ENCODE measurements at regions not wholly inside any gene's neighbourhood (a gene's known extent, or its start where the extent isn't known, plus 50 kb on each side); places are given as distances from the start of the nearest gene placed in this dataset.

- TF ChIP-seq MYC (IDR thresholded peaks at IDR 0.05; ENCODE audit: insufficient read depth, insufficient read length, insufficient replicate concordance, low read length, severe bottlenecking) (no peak), EGR1 (IDR thresholded peaks at IDR 0.05; ENCODE audit: borderline replicate concordance in 1 of 2, low read depth in 2 of 2, low read length in 2 of 2) (no peak), NRF1 (conservative IDR thresholded peaks at IDR 0.05; ENCODE audit: low read depth, low read length) (no peak), JUNB (IDR thresholded peaks at IDR 0.05) (no peak), E4F1 (IDR thresholded peaks at IDR 0.05; ENCODE audit: borderline replicate concordance, partially characterized antibody) (no peak), ZNF24 (IDR thresholded peaks at IDR 0.05) (no peak), FOXK2 (IDR thresholded peaks at IDR 0.05) (no peak), E2F4 (IDR thresholded peaks at IDR 0.05; ENCODE audit: low read depth, low read length) (no peak)
These were observed 488.8 kb downstream of the IRS2 start (continued) for GRCh38 chr13:109297628-109298027.

- no peak for DNase-seq (ENCODE audit: low read depth, low spot score)
- Histone ChIP-seq H3K79me2 (ENCODE audit: control insufficient read depth, insufficient read depth, low read length) (no peaks in the 10 kb centered on the region), H3K27me3 (replicated peaks in 1 of 2; ENCODE audit: control insufficient read depth in 2 of 2, insufficient read depth in 2 of 2, low read length in 1 of 2) (no peaks in the 10 kb centered on the region), H4K20me1 (ENCODE audit: control insufficient read depth, insufficient read depth) (no peaks in the 10 kb centered on the region), H3K4me2 (ENCODE audit: control insufficient read depth, insufficient read depth) (no peak overlapping the region), H3K9me3 (replicated peaks; ENCODE audit: control insufficient read depth, insufficient read depth, low read length) (peaks cover 1% of the 10 kb centered on the region; the same call in 1 of the 3 replicates), H3K9ac (ENCODE audit: control insufficient read depth, insufficient read depth, low read length) (no peak overlapping the region), H3K4me1 (ENCODE audit: control insufficient read depth, insufficient read depth, low read length) (no peaks in the 10 kb centered on the region), H3K36me3 (ENCODE audit: control insufficient read depth in 2 of 2, insufficient read depth in 2 of 2, low read length in 1 of 2) (no peaks in the 10 kb centered on the region), H3K4me3 (no peak overlapping the region), H3K27ac (ENCODE audit: control insufficient read depth, insufficient read depth) (no peak overlapping the region), H2AFZ (ENCODE audit: control insufficient read depth, low read depth, low read length) (no peak overlapping the region)
- intact Hi-C loops (cut with micrococcal nuclease; ENCODE audit: unreplicated experiment), result no loop called here
- no peak for ATAC-seq
- POLR2A ChIA-PET, result no interaction called here
- CTCF ChIA-PET, result no interaction called here
- RAD21 ChIA-PET (ENCODE audit: unreplicated experiment), result no interaction called here
- no peak for FAIRE-seq
- no TSS peak for BruUV-seq (replicated peaks)
- TF ChIP-seq PKNOX1 (IDR thresholded peaks at IDR 0.05) (no peak), YBX1 (IDR thresholded peaks at IDR 0.05) (no peak), IKZF2 (IDR thresholded peaks at IDR 0.05) (no peak), SUZ12 (IDR thresholded peaks at IDR 0.05; ENCODE audit: unreplicated experiment) (no peak), FOXM1 (IDR thresholded peaks at IDR 0.05; ENCODE audit: low read depth, low read length) (no peak), POLR2AphosphoS5 (IDR thresholded peaks at IDR 0.05; ENCODE audit: low read length) (no peak), RAD21 (IDR thresholded peaks at IDR 0.05; ENCODE audit: insufficient read depth, low read depth, low read length) (no peak), NFXL1 (IDR thresholded peaks at IDR 0.05; ENCODE audit: borderline replicate concordance) (no peak), BCL11A (IDR thresholded peaks at IDR 0.05; ENCODE audit: low read depth, low read length) (no peak)
- WGBS (ENCODE audit: insufficient coverage, insufficient replicate concordance, low lambda C conversion rate, missing lambda C conversion rate), result 100% methylated on average over 1 of the region's 3 CpGs
- SMC1A ChIA-PET (ENCODE audit: uncharacterized antibody, unreplicated experiment), result no interaction called here
- in situ Hi-C loops (cut with MboI), result no loop called here
These were observed 493.2 kb downstream of the IRS2 start for GRCh38 chr13:109293166-109293565.

Data from GM12878 (cell line).